GM13977 (cell line): ENCODE measurements at regions not wholly inside any gene's neighbourhood (a gene's known extent, or its start where the extent isn't known, plus 50 kb on each side); places are given as distances from the start of the nearest gene placed in this dataset.
A peak's percentile ranks its signal among the peaks of the same experiment; 100 is the strongest.
"Not testable (repeated sequence)": the region's sequence is repeated elsewhere in the genome, so short reads cannot be mapped to it uniquely, and the experiment has no call there.

Experiments used
- DNase-seq: peaks from one replicate; pipeline ENCODE4 v3.0.0; 2012; ENCODE audit warnings: low spot score
- CTCF ChIP-seq: IDR thresholded peaks from 2 replicates; pipeline ENCODE4 v1.5.1; 2012; ENCODE audit warnings: mild to moderate bottlenecking, control low read depth; ENCODE audit not compliant: insufficient read depth; ENCODE audit errors: extremely low read depth, missing control alignments
- in situ Hi-C: fragments of 300-500 bp; cut with MboI; formaldehyde crosslinking; loops from one replicate; pipeline ENCODE4 v1.12.0; 2022; ENCODE audit warnings: low sequenced_read_pairs, low pct_unique_long_range_greater_than_20kb, mixed read lengths, inconsistent platforms; ENCODE audit not compliant: unreplicated experiment

- DNase-seq, in situ Hi-C loops: not testable (repeated sequence)
Measured at GRCh38 chr19:27419217-27419616, 1793.7 kb downstream of the UQCRFS1 start.

DNA sequence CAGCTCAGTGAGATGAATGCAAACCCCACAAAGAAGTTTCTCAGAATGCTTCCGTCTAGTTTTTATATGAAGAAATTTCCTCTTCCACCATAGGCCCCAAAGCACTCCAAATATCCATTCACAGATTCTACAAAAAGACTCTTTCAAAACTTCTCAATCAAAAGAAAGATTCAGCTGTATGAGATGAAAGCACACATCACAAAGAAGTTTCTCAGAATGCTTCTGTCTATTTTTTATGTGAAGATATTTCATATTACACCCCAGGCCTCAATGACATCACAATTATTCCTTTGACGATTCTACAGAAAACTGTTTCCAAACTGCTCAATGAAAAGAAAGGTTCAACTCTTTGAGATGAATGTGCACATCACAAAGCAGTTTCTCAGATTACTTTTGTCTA, 1819.4 kb downstream of the UQCRFS1 start:
- in situ Hi-C loops: no loop called here
- TF ChIP-seq CTCF: no peak
- no peak for DNase-seq

DNA sequence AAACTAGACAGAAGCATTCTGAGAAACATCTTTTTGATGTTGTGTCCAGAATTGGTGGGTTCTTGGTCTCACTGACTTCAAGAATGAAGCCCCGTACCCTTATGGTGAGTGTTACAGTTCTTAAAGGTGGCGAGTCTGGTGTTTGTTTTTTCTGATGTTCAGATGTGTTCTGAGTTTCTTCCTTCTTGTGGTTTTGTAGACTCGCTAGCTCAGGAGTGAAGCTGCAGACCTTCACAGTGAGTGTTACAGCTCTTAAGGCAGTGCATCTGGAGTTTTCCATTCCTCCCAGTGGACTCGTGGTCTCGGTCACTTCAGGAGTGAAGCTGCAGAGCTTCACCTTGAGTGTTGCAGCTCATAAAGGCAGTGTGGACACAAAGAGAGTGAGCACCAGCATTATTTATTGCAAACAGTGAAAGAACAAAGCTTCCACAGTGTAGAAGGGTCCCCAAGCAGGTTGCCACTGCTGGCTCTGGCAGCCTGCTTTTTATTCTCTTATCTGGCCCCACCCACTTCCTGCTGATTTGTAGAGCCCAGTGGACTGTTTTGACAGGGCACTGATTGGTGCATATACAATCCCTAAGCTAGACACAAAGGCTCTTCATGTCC, 1820.8 kb downstream of the UQCRFS1 start:
- DNase-seq: no peak
- in situ Hi-C loops: no loop called here
- TF ChIP-seq CTCF: no peak

DNA sequence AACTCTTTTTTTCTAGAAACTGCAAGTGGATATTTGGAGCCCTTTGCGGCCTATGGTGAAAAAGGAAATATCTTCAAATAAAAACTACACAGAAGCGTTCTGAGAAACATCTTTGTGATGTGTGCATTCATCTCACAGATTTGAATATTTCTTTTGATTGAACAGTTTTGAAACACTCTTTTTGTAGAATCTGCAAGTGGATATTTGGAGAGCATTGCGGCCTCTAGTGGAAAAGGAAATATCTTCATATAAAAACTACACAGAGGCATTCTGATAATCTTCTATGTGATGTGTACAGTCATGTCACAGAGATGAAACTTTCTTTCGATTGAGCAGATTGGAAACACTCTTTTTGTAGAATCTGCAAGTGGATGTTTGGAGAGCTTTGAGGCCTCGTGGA, 1833.6 kb downstream of the UQCRFS1 start:
- TF ChIP-seq CTCF: peak; percentile 1
- DNase-seq, in situ Hi-C loops: not testable (repeated sequence)

GRCh38 chr19:27369603-27370002, 1843.3 kb downstream of the UQCRFS1 start:
- DNase-seq, in situ Hi-C loops: not testable (repeated sequence)

GRCh38 chr19:27362438-27362837, 1850.5 kb downstream of the UQCRFS1 start:
- DNase-seq, in situ Hi-C loops: not testable (repeated sequence)

- in situ Hi-C loops, DNase-seq: not testable (repeated sequence)
Measured at GRCh38 chr19:27355581-27355980, 1857.4 kb downstream of the UQCRFS1 start.
